Keratinocyte (primary cell): ENCODE measurements at regions not wholly inside any gene's neighbourhood (a gene's known extent, or its start where the extent isn't known, plus 50 kb on each side); places are given as distances from the start of the nearest gene placed in this dataset.

ENCODE experiments used
- EZH2 ChIP-seq: IDR thresholded peaks from one replicate; pipeline ENCODE4 v1.6.1; 2012; ENCODE audit warnings: inconsistent platforms, mild to moderate bottlenecking, low read length, moderate library complexity
- TF ChIP-seq, protein P1 (sequence below), 3 experiments: IDR thresholded peaks in 1 of 3; conservative IDR thresholded peaks in 1 of 3; optimal IDR thresholded peaks in 1 of 3; 2 replicates in 2 of 3; 3 replicates in 1 of 3; pipeline versions ENCODE3 to v1.5.1; 2011; ENCODE audit warnings: low read length in 3 of 3, mild to moderate bottlenecking in 3 of 3, moderate library complexity in 2 of 3, control low read depth in 1 of 3, inconsistent platforms in 1 of 3; ENCODE audit not compliant: insufficient read depth in 2 of 3; ENCODE audit errors: extremely low read depth in 1 of 3

DNA sequence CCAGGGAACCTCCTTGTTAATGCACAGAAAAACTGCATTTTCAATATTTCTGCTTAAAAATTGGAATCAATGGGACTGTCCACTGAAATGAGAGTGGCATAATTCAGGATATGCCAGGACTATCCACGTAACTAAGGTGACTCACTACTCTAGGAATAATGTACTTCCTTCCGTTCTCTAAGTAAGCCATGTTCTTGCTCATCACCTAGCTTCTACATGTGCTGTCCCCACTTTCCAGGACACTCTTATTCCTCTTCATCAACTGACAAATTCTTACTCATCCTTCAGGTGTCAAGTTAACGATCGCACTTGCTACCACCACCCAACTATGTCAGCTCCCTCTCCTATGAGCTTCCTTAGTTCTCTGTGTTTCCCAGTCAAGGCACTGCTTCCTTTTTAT lies 342.8 kb upstream of the F9 start:
- TF ChIP-seq, protein P1, sequence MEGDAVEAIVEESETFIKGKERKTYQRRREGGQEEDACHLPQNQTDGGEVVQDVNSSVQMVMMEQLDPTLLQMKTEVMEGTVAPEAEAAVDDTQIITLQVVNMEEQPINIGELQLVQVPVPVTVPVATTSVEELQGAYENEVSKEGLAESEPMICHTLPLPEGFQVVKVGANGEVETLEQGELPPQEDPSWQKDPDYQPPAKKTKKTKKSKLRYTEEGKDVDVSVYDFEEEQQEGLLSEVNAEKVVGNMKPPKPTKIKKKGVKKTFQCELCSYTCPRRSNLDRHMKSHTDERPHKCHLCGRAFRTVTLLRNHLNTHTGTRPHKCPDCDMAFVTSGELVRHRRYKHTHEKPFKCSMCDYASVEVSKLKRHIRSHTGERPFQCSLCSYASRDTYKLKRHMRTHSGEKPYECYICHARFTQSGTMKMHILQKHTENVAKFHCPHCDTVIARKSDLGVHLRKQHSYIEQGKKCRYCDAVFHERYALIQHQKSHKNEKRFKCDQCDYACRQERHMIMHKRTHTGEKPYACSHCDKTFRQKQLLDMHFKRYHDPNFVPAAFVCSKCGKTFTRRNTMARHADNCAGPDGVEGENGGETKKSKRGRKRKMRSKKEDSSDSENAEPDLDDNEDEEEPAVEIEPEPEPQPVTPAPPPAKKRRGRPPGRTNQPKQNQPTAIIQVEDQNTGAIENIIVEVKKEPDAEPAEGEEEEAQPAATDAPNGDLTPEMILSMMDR (optimal IDR thresholded peaks at IDR 0.05 in 1 of 3, IDR thresholded peaks at IDR 0.05 in 1 of 3, conservative IDR thresholded peaks at IDR 0.05 in 1 of 3; ENCODE audit: extremely low read depth in 1 of 3, insufficient read depth in 2 of 3, low read length in 3 of 3) = no peak
- no peak for TF ChIP-seq EZH2
